GDM1 (cell line): ENCODE measurements at regions not wholly inside any gene's neighbourhood (a gene's known extent, or its start where the extent isn't known, plus 50 kb on each side); places are given as distances from the start of the nearest gene placed in this dataset.

ENCODE experiments used
- DNase-seq: peaks from one replicate; lab custom pipeline; 2025; lab: John Stamatoyannopoulos, UW

- DNase-seq: no peak
Observed at GRCh38 chr18:24897461-24897860, 437.0 kb downstream of the HRH4 start.

- DNase-seq: no peak
Observed at GRCh38 chr18:24910221-24910620, 441.7 kb downstream of the ZNF521 start.

- no peak for DNase-seq
Observed at GRCh38 chr18:24913507-24914170, 438.3 kb downstream of the ZNF521 start.

GRCh38 chr18:24914171-24914525, 437.8 kb downstream of the ZNF521 start:
- DNase-seq: no peak

- DNase-seq: no peak
Observed at GRCh38 chr18:24914685-24915084, 437.3 kb downstream of the ZNF521 start.

- no peak for DNase-seq
Observed at GRCh38 chr18:24915547-24915946, 436.4 kb downstream of the ZNF521 start.

- DNase-seq: no peak
Observed at GRCh38 chr18:24917767-24918166, 434.2 kb downstream of the ZNF521 start.

- no peak for DNase-seq
Observed at GRCh38 chr18:24918257-24918656, 433.7 kb downstream of the ZNF521 start.

- no peak for DNase-seq
Observed at GRCh38 chr18:24919181-24919797, 432.7 kb downstream of the ZNF521 start.

- no peak for DNase-seq
Observed at GRCh38 chr18:24922491-24922890, 429.5 kb downstream of the ZNF521 start.

- DNase-seq: no peak
Observed at GRCh38 chr18:24923138-24923537, 428.8 kb downstream of the ZNF521 start.

- DNase-seq: no peak
Observed at GRCh38 chr18:24924066-24924716, 427.8 kb downstream of the ZNF521 start.

GRCh38 chr18:24926649-24927048, 425.3 kb downstream of the ZNF521 start:
- DNase-seq: no peak

- no peak for DNase-seq
Observed at GRCh38 chr18:24928301-24928878, 423.6 kb downstream of the ZNF521 start.

- no peak for DNase-seq
Observed at GRCh38 chr18:24930478-24930877, 421.5 kb downstream of the ZNF521 start.

- DNase-seq: no peak
Observed at GRCh38 chr18:24930971-24931370, 421.0 kb downstream of the ZNF521 start.

- DNase-seq: no peak
Observed at GRCh38 chr18:24933345-24933744, 418.6 kb downstream of the ZNF521 start.

- no peak for DNase-seq
Observed at GRCh38 chr18:24934258-24934932, 417.6 kb downstream of the ZNF521 start.

GRCh38 chr18:24935008-24935407, 417.0 kb downstream of the ZNF521 start:
- DNase-seq: no peak

- DNase-seq: no peak
Observed at GRCh38 chr18:24935896-24936295, 416.1 kb downstream of the ZNF521 start.

- no peak for DNase-seq
Observed at GRCh38 chr18:24936691-24937090, 415.3 kb downstream of the ZNF521 start.

GRCh38 chr18:24937639-24938275, 414.2 kb downstream of the ZNF521 start:
- DNase-seq: no peak
